Ectodermal cell (in vitro differentiated cells): ENCODE measurements at regions not wholly inside any gene's neighbourhood (a gene's known extent, or its start where the extent isn't known, plus 50 kb on each side); places are given as distances from the start of the nearest gene placed in this dataset.

ENCODE experiments used
- H3K27ac ChIP-seq: 2 replicates; pipeline ENCODE4 v1.7.0; 2013; ENCODE audit warnings: mild to moderate bottlenecking, low read depth, low read length; ENCODE audit not compliant: insufficient read depth, poor library complexity, severe bottlenecking
- H3K27me3 ChIP-seq: 2 replicates; pipeline ENCODE4 v1.7.0; 2013; ENCODE audit warnings: mild to moderate bottlenecking, low read length; ENCODE audit not compliant: insufficient read depth, control insufficient read depth, poor library complexity, severe bottlenecking
- H3K36me3 ChIP-seq: one replicate; pipeline ENCODE4 v1.7.0; 2013; ENCODE audit warnings: low read length; ENCODE audit not compliant: control insufficient read depth, insufficient read depth
- H3K4me1 ChIP-seq: one replicate; pipeline ENCODE4 v1.7.0; 2013; ENCODE audit warnings: low read length; ENCODE audit not compliant: control insufficient read depth, insufficient read depth
- H3K4me3 ChIP-seq: 2 replicates; pipeline ENCODE4 v1.7.0; 2013; ENCODE audit warnings: low read depth, low read length, control low read depth; ENCODE audit not compliant: insufficient read depth
- H3K9me3 ChIP-seq: 2 replicates; pipeline ENCODE4 v1.7.0; 2013; ENCODE audit warnings: mild to moderate bottlenecking, low read length, moderate library complexity; ENCODE audit not compliant: control insufficient read depth
- WGBS, 2 experiments: methylation state at CpG; one replicate each; pipeline ENCODE4 v1.1.7; 2013; ENCODE audit warnings: missing lambda C conversion rate in 2 of 2; 5-methylcytosine and 5-hydroxymethylcytosine counted together

- Histone ChIP-seq H3K4me1 (no peaks in the 10 kb centered on the region), H3K36me3 (no peaks in the 10 kb centered on the region), H3K27me3 (no peaks in the 10 kb centered on the region), H3K9me3 (no peaks in the 10 kb centered on the region), H3K4me3 (no peak overlapping the region), H3K27ac (no peak overlapping the region)
- 79 to 85% methylated on average over 13 of the region's 13 CpGs for WGBS, 2 experiments
These were observed 296.9 kb upstream of the SALL3 start for GRCh38 chr18:78682716-78683115.

- no peak overlapping the region for H3K27ac ChIP-seq
- 85 to 86% methylated on average over 26 of the region's 26 CpGs for WGBS, 2 experiments
- H3K36me3 ChIP-seq: no peaks in the 10 kb centered on the region
- no peaks in the 10 kb centered on the region for H3K4me1 ChIP-seq
- H3K9me3 ChIP-seq: no peaks in the 10 kb centered on the region
- no peaks in the 10 kb centered on the region for H3K27me3 ChIP-seq
- no peak overlapping the region for H3K4me3 ChIP-seq
These were observed 296.2 kb upstream of the SALL3 start for GRCh38 chr18:78683191-78684010.

- no peaks in the 10 kb centered on the region for H3K36me3 ChIP-seq
- H3K4me3 ChIP-seq: no peak overlapping the region
- WGBS, 2 experiments: 87 to 89% methylated on average over 23 of the region's 23 CpGs
- H3K27me3 ChIP-seq: no peaks in the 10 kb centered on the region
- no peaks in the 10 kb centered on the region for H3K9me3 ChIP-seq
- no peaks in the 10 kb centered on the region for H3K4me1 ChIP-seq
- H3K27ac ChIP-seq: no peak overlapping the region
These were observed 294.2 kb upstream of the SALL3 start for GRCh38 chr18:78685250-78685979.

- Histone ChIP-seq H3K9me3 (no peaks in the 10 kb centered on the region), H3K4me3 (no peak overlapping the region), H3K36me3 (no peaks in the 10 kb centered on the region), H3K27ac (no peak overlapping the region), H3K4me1 (no peaks in the 10 kb centered on the region), H3K27me3 (no peaks in the 10 kb centered on the region)
- 91 to 92% methylated on average over 26 of the region's 26 CpGs for WGBS, 2 experiments
These were observed 293.6 kb upstream of the SALL3 start for GRCh38 chr18:78685980-78686530.

GRCh38 chr18:78686976-78687685 lies 292.5 kb upstream of the SALL3 start:
- Histone ChIP-seq H3K4me3 (no peak overlapping the region), H3K9me3 (no peaks in the 10 kb centered on the region), H3K27ac (no peak overlapping the region), H3K27me3 (no peaks in the 10 kb centered on the region), H3K4me1 (no peaks in the 10 kb centered on the region), H3K36me3 (no peaks in the 10 kb centered on the region)
- 94 to 95% methylated on average over 16 of the region's 16 CpGs for WGBS, 2 experiments

- no peaks in the 10 kb centered on the region for H3K27me3 ChIP-seq
- H3K36me3 ChIP-seq: no peaks in the 10 kb centered on the region
- no peak overlapping the region for H3K27ac ChIP-seq
- H3K4me3 ChIP-seq: no peak overlapping the region
- WGBS, 2 experiments: 91% methylated on average over 7 of the region's 7 CpGs
- no peaks in the 10 kb centered on the region for H3K9me3 ChIP-seq
- H3K4me1 ChIP-seq: no peaks in the 10 kb centered on the region
These were observed 291.9 kb upstream of the SALL3 start for GRCh38 chr18:78687736-78688135.

- Histone ChIP-seq H3K4me3 (no peak overlapping the region), H3K4me1 (no peaks in the 10 kb centered on the region), H3K36me3 (no peaks in the 10 kb centered on the region), H3K9me3 (no peaks in the 10 kb centered on the region), H3K27ac (no peak overlapping the region), H3K27me3 (no peaks in the 10 kb centered on the region)
- WGBS, 2 experiments: 83 to 90% methylated on average over 12 of the region's 12 CpGs
These were observed 291.4 kb upstream of the SALL3 start for GRCh38 chr18:78688249-78688648.

GRCh38 chr18:78688916-78689315 lies 290.7 kb upstream of the SALL3 start:
- no peak overlapping the region for H3K4me3 ChIP-seq
- H3K9me3 ChIP-seq: no peaks in the 10 kb centered on the region
- H3K4me1 ChIP-seq: no peaks in the 10 kb centered on the region
- H3K36me3 ChIP-seq: no peaks in the 10 kb centered on the region
- no peaks in the 10 kb centered on the region for H3K27me3 ChIP-seq
- 94 to 96% methylated on average over 11 of the region's 11 CpGs for WGBS, 2 experiments
- no peak overlapping the region for H3K27ac ChIP-seq

GRCh38 chr18:78689606-78690005 lies 290.0 kb upstream of the SALL3 start:
- H3K9me3 ChIP-seq: no peaks in the 10 kb centered on the region
- WGBS, 2 experiments: 88 to 92% methylated on average over 15 of the region's 15 CpGs
- H3K4me1 ChIP-seq: no peaks in the 10 kb centered on the region

GRCh38 chr18:78692105-78692504 lies 287.5 kb upstream of the SALL3 start:
- no peak overlapping the region for H3K4me3 ChIP-seq
- H3K9me3 ChIP-seq: no peaks in the 10 kb centered on the region
- no peak overlapping the region for H3K27ac ChIP-seq
- H3K4me1 ChIP-seq: no peaks in the 10 kb centered on the region
- H3K27me3 ChIP-seq: no peaks in the 10 kb centered on the region
- 93 to 94% methylated on average over 1 of the region's 1 CpG for WGBS, 2 experiments
- H3K36me3 ChIP-seq: no peaks in the 10 kb centered on the region

More at GRCh38 chr18:78689606-78690005, 290.0 kb upstream of the SALL3 start:
- no peaks in the 10 kb centered on the region for H3K36me3 ChIP-seq
- H3K4me3 ChIP-seq: no peak overlapping the region
- H3K27me3 ChIP-seq: no peaks in the 10 kb centered on the region
- no peak overlapping the region for H3K27ac ChIP-seq
